ENCODE measurements at regions not wholly inside any gene's neighbourhood (a gene's known extent, or its start where the extent isn't known, plus 50 kb on each side); places are given as distances from the start of the nearest gene placed in this dataset.
A peak's percentile ranks its signal among the peaks of the same experiment; 100 is the strongest.

- Histone ChIP-seq H3K36me3 (ENCODE audit: low read depth) (no peaks in the 10 kb centered on the region), H3K4me1 (ENCODE audit: low read depth) (no peaks in the 10 kb centered on the region), H3K4me3 (no peak overlapping the region), H3K9me3 (no peaks in the 10 kb centered on the region)
- intact Hi-C loops (cut with DNase I, micrococcal nuclease), result no loop called here
- TF ChIP-seq CTCF (IDR thresholded peaks at IDR 0.05), result no peak
- DNase-seq (no peak), ATAC-seq (no peak)
These were observed 168.3 kb upstream of the VRK2 start for GRCh38 chr2:57878171-57878865.

DNA sequence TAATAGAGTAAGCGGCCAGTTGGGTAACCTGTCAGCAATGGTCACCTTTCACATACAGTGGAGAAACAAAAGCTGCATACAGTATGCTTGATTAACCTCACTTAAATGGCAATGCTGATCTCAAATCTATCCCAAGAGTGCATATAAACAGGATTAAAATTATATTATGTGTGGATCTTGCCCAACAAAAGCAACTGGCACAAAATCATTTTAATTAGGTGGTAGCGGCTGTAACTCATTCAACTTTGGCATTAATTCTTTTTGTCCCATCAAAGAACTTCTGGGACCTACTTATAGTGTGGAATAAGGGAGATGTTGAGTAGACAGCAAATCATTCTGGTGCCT, 167.8 kb upstream of the VRK2 start:
- H3K4me3 ChIP-seq, result no peak overlapping the region
- H3K9me3 ChIP-seq, result no peaks in the 10 kb centered on the region
- intact Hi-C loops (cut with DNase I, micrococcal nuclease), result no loop called here
- no peaks in the 10 kb centered on the region for H3K36me3 ChIP-seq (ENCODE audit: low read depth)
- H3K4me1 ChIP-seq (ENCODE audit: low read depth), result no peaks in the 10 kb centered on the region
- no peak for TF ChIP-seq CTCF (IDR thresholded peaks at IDR 0.05)
- DNase-seq (no peak), ATAC-seq (no peak)

DNA sequence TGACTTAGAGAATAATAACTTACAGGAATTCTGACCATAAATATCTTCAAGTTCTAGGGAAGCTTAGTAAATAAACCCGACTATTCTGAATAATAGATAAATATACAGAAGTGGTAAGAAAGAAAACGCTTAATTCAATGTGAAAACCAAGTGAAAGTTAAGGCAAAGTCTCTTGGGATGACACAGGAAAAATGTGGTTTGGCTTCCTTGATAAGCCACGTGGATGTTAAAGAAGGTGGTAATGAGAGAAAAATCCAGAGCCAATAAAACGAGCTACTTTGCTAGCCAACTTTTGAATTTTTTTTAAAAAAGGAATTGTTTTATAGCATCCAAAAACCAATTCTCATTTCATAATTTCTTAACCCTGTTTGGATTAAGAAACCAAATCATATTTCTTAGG, 166.2 kb upstream of the VRK2 start:
- intact Hi-C loops (cut with DNase I, micrococcal nuclease), result no loop called here
- H3K4me1 ChIP-seq (ENCODE audit: low read depth), result no peaks in the 10 kb centered on the region

GRCh38 chr2:57880967-57881366, 165.6 kb upstream of the VRK2 start:
- no peak for TF ChIP-seq CTCF (IDR thresholded peaks at IDR 0.05)
- ATAC-seq, result no peak

More for the DNA sequence above, 166.2 kb upstream of the VRK2 start:
- H3K36me3 ChIP-seq (ENCODE audit: low read depth), result no peaks in the 10 kb centered on the region
- no peak overlapping the region for H3K4me3 ChIP-seq
- ATAC-seq (no peak), DNase-seq (no peak)
- no peak for TF ChIP-seq CTCF (IDR thresholded peaks at IDR 0.05)
- H3K9me3 ChIP-seq, result no peaks in the 10 kb centered on the region

DNA sequence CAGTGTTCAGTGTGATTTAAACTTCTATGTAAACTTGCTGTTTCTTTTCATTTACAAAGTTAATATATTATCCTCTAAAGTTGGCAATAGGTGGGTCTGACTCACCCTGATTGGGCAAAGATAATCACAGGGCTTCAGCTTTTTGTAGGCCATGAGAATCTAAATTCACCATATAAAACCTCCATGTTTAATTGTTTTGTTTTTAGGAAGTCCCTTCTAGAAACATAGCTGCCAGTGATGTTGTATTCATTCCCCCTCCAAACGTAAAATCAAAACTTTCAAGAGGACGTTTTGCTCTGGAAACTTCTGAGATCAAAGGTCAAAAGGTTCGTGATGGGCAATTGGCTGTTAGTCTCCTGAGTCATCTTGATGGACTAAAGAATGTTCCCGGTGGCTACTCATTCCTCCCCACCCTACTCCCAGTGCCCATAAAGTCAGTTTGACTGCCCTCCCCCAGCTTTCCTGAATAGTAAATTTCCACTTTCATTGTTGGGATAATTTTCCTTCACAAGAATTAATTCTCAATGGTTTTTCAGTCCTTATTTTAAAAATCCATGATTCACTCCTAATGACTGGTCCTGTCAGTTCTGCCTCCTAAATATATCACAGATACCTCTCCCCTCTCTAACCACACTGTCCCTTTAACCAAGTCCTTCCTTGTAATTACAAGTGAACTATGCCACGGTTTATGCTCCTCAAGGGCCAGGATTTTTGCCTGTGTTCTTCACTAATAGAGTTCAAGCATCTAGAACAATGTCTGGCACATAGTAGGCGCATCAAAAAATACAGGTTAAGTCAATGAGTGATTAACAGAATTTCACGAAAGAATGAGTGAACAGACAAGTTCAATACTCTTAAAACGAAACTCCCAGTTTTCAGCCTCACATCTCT, 164.4 kb upstream of the VRK2 start:
- H3K4me3 ChIP-seq, result no peak overlapping the region
- ATAC-seq (peak; percentile 92), DNase-seq (peak in 1 of 3 donors; percentile 11)
- no peaks in the 10 kb centered on the region for H3K4me1 ChIP-seq (ENCODE audit: low read depth)
- intact Hi-C loops (cut with DNase I, micrococcal nuclease), result no loop called here
- no peak for TF ChIP-seq CTCF (IDR thresholded peaks at IDR 0.05)
- H3K36me3 ChIP-seq (ENCODE audit: low read depth), result no peaks in the 10 kb centered on the region
- no peaks in the 10 kb centered on the region for H3K9me3 ChIP-seq

More at GRCh38 chr2:57880967-57881366, 165.6 kb upstream of the VRK2 start:
- intact Hi-C loops (cut with DNase I, micrococcal nuclease), result no loop called here
- no peaks in the 10 kb centered on the region for H3K36me3 ChIP-seq (ENCODE audit: low read depth)
- no peaks in the 10 kb centered on the region for H3K9me3 ChIP-seq
- no peaks in the 10 kb centered on the region for H3K4me1 ChIP-seq (ENCODE audit: low read depth)
- no peak overlapping the region for H3K4me3 ChIP-seq
- no peak for DNase-seq
